IPS-15b (cell line): ENCODE measurements at regions not wholly inside any gene's neighbourhood (a gene's known extent, or its start where the extent isn't known, plus 50 kb on each side); places are given as distances from the start of the nearest gene placed in this dataset.

Experiments
- H3K27me3 ChIP-seq: one replicate; pipeline ENCODE4 v1.6.1; 2013; ENCODE audit warnings: low read length; ENCODE audit not compliant: control insufficient read depth, insufficient read depth
- H3K36me3 ChIP-seq: one replicate; pipeline ENCODE4 v1.6.1; 2013; ENCODE audit warnings: low read length; ENCODE audit not compliant: control insufficient read depth, insufficient read depth
- H3K4me1 ChIP-seq: one replicate; pipeline ENCODE4 v1.6.1; 2013; ENCODE audit warnings: mild to moderate bottlenecking, low read length; ENCODE audit not compliant: control insufficient read depth, insufficient read depth
- H3K4me3 ChIP-seq: one replicate; pipeline ENCODE4 v1.5.1; 2013; ENCODE audit warnings: low read depth, low read length
- H3K9ac ChIP-seq: one replicate; pipeline ENCODE4 v1.6.1; 2013; ENCODE audit warnings: low read depth, mild to moderate bottlenecking, low read length
- H3K9me3 ChIP-seq: one replicate; pipeline ENCODE4 v1.6.1; 2013; ENCODE audit warnings: mild to moderate bottlenecking, low read length; ENCODE audit not compliant: control insufficient read depth, insufficient read depth

DNA sequence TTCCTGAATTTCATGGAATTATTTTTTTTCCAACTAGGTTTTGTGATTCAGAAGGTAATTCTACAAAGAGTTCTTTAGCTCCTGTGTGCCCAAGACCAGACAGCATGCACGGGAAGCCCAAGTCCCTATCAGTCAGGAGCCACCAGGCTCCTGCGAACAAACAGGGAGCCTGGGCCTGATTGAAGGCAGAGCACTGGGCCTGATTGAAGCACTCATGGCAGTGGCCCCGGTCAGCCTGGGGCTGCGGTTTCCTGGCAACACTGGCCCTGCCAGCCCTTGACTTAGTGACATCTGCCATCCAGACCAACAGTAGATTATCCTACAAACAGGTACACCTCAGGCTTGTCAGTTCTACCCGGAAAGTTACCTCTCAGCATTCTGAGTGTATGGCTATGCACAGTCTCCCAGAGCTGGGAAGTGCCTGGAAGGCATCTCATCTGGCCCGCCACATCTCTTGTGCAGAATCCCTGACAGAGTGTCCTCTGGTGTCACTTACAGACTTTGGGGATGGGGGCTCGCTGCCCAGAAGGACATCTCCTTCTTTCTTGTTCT lies 133.8 kb downstream of the VEGFA start:
- Histone ChIP-seq H3K27me3 (no peaks in the 10 kb centered on the region), H3K4me3 (no peak overlapping the region), H3K9ac (no peak overlapping the region), H3K4me1 (no peaks in the 10 kb centered on the region), H3K36me3 (no peaks in the 10 kb centered on the region), H3K9me3 (no peaks in the 10 kb centered on the region)

DNA sequence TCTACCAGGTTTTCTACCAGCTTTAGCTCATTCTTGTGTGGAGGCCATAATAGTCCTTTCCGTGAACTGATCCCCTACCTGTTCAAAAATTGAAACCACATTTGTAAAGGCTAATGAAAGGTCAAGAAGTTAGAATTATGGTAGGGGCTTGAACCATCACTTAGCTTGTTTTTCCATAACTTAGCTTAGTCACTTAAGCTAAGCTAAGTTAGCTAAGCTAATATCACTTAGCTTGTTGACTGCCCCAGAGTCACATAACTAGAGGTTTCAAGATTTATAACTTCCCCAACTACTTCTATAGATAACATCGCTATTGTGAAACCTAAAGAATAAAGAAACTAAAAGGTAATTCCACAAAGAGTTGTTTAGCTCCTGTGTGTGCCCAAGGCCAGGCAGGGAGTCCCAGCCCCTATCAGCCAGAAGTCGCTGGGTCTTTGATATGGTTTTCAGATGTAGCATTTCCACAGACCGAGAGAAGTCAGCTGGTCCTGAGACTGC lies 131.8 kb downstream of the VEGFA start:
- Histone ChIP-seq H3K4me1 (no peaks in the 10 kb centered on the region), H3K9me3 (no peaks in the 10 kb centered on the region), H3K4me3 (no peak overlapping the region), H3K9ac (no peak overlapping the region), H3K27me3 (no peaks in the 10 kb centered on the region), H3K36me3 (no peaks in the 10 kb centered on the region)

DNA sequence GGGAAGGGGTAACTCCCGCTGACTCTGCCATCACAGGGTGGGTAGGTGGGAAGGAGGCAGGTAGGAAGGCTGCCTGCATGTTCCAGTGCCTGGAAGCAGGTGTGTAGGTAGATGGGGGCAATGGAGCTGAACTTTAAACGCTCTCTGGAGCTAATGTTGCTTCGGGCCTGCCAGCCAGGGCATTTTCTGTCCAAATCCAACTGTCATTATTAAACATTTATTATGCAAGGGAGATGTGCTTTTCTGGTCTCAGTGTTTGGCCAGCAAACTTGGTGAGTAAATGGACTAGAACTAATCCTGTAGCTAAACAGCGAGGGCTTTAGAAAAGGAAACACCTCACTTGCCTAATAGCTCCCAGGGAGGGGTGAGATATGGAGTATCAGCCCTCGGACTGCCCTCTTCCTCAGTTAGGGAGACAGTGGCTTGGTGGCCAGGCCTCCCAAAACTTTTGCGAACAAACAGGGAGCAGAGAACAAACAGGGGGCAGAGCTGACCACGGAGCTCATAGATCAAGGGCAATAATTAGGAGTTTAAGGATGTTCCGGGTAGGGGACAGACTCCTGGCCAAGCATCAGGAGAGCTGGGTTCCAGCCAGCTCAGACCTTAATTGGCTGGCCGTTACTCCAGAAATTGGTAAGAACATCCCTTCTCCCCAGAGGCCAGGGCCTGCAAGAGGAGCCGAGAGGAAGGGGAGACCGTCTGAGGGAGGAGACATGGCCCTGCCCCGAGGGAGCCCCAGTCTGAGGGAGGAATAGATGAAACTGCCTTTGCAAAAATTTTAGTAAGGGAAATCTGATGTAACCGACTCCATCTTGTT lies 131.1 kb downstream of the VEGFA start:
- no peak overlapping the region for H3K9ac ChIP-seq
- H3K27me3 ChIP-seq = no peaks in the 10 kb centered on the region
- no peaks in the 10 kb centered on the region for H3K4me1 ChIP-seq
- no peak overlapping the region for H3K4me3 ChIP-seq
- H3K9me3 ChIP-seq = no peaks in the 10 kb centered on the region
- H3K36me3 ChIP-seq = no peaks in the 10 kb centered on the region

DNA sequence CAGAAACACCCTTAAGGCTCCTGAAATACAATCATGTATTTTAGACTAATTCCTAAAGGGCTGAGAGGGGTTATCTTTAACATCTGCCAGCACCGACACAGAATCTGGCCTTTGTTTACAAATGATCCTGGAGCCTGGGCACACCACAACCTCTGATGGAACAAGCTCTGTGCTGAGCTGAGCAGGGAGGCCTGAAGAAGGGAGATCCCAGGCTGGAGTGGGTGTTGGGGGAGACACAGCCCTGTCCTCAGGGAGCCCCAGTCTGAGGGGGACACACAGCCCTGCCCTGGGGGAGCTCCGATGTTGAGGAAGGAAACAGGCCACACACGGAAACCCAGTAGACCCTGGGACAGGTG lies 130.5 kb downstream of the VEGFA start:
- no peak overlapping the region for H3K4me3 ChIP-seq
- H3K9ac ChIP-seq = no peak overlapping the region
- H3K36me3 ChIP-seq = no peaks in the 10 kb centered on the region
- H3K4me1 ChIP-seq = no peaks in the 10 kb centered on the region
- H3K9me3 ChIP-seq = no peaks in the 10 kb centered on the region
- H3K27me3 ChIP-seq = no peaks in the 10 kb centered on the region

DNA sequence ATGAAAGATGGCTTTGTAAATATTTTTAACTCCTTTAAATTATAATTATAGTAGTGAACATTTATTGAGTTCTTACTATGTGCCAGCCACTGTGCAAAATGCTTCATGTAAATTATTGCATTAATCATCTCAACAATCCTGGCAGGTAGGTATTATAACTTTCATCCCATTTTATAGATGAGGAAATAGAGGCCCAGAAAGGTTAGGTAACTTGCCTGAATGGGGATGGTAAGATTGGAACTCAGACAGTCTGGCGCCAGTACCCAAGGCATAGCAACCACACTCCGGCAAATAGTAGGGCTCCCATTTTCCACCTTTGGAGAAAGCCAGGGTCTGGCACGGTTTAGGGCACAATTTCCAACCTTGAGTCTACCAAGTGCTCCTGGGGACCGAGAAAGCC lies 129.8 kb downstream of the VEGFA start:
- H3K4me1 ChIP-seq = no peaks in the 10 kb centered on the region
- no peak overlapping the region for H3K4me3 ChIP-seq
- no peaks in the 10 kb centered on the region for H3K9me3 ChIP-seq
- H3K27me3 ChIP-seq = no peaks in the 10 kb centered on the region
- H3K9ac ChIP-seq = no peak overlapping the region
- H3K36me3 ChIP-seq = no peaks in the 10 kb centered on the region

DNA sequence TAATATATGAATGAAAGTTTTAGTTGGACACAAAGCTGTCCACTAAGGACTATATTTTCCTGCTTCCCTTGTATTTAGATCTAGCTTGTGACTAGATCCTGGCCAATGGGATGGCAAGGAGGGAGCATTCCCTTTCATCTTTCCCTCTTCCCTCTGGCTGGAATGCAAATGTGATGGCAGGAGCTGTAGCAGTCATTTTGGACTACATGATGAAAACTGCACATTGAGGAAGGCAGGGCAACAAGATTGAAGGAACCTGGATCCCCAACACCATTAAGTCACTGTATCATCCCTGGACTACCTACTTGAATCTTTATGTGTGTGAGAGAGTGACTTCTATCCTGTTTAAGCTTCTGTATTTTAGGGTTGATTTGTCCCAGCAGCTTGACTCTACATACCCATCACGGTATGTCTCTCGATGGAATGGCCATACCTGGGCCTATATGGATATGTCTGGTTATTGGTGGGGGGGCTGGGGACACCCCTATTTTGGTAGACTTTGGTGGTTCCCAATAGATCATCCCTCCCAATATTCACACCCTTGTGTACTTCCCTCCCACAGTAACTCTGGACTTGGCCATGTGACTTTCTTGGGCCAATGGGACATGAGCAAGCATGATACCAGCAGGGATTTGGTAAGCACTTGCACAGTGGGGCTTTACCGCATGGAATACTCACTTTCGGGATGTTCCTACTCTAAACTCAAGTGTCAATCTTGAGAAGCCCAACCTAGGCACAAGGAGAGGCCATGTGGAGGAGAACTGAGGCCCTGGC lies 128.5 kb downstream of the VEGFA start:
- Histone ChIP-seq H3K4me1 (no peaks in the 10 kb centered on the region), H3K9me3 (no peaks in the 10 kb centered on the region)

DNA sequence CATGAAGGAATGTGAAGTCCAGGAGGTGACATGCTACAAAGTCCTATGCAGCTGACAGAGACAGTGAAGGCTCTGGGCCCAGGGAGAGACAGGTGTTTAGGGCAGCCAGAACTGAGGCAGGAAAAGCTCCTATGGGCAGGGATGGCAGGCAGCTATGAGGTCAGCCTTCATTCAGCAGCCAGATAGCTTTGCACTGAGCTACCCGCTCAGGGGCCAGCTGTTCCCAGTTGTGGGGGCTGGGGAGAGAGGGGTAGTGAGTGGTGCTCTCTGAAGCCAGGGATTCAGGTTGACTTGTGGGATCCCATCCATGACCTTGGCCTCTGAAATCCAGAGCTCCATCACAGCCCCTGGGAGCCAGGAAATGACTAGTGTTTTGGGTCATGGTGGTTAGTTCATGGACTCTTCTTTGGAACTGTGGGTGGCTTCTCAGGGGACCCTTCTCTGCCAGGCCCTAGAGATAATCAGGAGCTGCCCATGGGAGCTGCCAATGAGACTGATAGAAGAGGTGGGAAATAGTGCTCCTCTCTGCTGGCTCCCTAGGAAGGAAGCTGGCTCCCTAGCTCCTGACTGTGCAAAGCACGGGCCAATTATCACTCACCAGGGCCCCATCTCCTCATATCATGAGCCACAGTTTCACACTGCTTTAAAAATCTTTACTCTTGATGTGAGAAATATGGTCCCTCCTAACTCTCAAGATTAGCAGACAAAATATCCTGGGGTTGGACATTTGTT lies 127.7 kb downstream of the VEGFA start:
- Histone ChIP-seq H3K9me3 (no peaks in the 10 kb centered on the region), H3K36me3 (no peaks in the 10 kb centered on the region), H3K4me3 (no peak overlapping the region), H3K4me1 (no peaks in the 10 kb centered on the region), H3K27me3 (no peaks in the 10 kb centered on the region), H3K9ac (no peak overlapping the region)

More for the DNA sequence above, 128.5 kb downstream of the VEGFA start:
- Histone ChIP-seq H3K9ac (no peak overlapping the region), H3K36me3 (no peaks in the 10 kb centered on the region), H3K27me3 (no peaks in the 10 kb centered on the region), H3K4me3 (no peak overlapping the region)

DNA sequence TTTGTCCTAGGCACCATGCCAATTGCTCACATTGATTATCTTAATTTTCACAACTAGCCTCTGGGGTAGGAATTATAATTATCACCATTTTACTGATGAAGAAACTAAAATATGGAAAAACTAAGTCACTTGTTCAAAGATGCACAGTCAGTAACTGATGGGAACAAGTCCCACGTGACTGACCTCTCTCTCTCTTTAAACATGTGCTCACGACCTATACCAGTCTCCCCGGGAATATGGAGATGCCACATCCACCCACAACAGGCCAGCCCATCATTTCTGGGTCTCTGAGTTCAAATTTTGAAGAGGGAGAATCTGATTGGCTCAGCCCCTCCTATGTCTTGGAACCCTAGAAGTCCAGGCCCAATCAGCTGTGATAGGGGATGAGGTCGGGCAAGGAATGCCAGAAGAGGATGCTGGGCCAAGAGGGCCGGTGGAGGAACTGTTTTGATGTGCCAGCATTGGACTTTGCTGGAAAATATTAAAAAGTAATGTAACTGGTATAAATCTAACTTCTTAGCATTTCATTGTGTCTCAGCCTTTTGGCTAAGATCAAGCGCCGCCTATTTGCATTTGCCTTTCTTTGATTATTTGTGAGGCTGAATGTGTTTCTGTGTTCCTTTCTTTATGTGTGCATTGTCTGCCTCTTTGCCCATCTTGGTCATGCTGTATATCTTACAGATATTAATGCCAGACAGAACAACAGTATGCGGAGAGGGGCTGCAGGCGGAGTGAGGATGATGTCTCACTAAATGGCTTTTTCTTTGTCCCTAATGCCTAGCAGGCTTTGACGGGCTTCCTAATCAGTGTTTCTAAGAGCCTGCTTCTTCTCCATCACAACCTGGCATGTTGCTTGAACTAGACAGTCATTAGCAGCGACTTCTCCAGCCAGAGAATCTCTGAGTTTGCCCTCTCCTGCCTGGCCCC lies 126.6 kb downstream of the VEGFA start:
- no peaks in the 10 kb centered on the region for H3K4me1 ChIP-seq
- H3K36me3 ChIP-seq = no peaks in the 10 kb centered on the region
- no peaks in the 10 kb centered on the region for H3K9me3 ChIP-seq
- H3K27me3 ChIP-seq = no peaks in the 10 kb centered on the region
- no peak overlapping the region for H3K9ac ChIP-seq
- no peak overlapping the region for H3K4me3 ChIP-seq

DNA sequence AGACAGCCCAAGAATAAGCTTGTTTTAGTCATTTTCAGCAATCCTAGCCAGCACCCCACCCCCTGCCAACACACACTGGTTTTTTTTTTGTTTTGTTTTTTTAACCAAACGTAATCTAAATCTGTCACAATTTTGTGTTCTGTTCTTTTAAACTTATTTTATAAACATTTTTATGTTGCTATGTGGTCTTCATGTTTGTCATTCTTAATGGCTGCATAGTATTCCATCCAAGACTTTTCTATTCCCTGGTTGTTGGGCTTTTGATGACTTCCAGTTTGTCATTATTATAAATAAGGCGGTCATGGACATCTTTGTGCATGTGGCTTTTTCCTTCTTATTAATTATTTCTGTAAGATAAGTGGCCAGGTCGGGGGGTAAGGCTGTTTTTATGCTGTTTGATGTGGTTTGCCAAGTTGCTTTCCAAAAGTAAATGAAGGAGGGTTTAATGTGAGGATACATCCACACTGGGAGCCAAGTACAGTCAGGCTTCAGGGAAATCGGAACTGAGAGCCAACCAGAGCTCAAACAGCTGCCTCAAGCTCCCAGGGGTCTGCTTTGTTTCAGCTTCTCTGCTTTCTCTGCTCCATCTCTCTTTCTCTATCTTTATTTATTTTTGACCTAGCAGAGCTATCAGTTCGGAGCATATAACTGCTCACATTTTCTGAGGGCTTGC lies 125.8 kb downstream of the VEGFA start:
- Histone ChIP-seq H3K36me3 (no peaks in the 10 kb centered on the region), H3K27me3 (no peaks in the 10 kb centered on the region), H3K4me1 (peaks cover 4% of the 10 kb centered on the region), H3K4me3 (no peak overlapping the region), H3K9ac (no peak overlapping the region), H3K9me3 (no peaks in the 10 kb centered on the region)

DNA sequence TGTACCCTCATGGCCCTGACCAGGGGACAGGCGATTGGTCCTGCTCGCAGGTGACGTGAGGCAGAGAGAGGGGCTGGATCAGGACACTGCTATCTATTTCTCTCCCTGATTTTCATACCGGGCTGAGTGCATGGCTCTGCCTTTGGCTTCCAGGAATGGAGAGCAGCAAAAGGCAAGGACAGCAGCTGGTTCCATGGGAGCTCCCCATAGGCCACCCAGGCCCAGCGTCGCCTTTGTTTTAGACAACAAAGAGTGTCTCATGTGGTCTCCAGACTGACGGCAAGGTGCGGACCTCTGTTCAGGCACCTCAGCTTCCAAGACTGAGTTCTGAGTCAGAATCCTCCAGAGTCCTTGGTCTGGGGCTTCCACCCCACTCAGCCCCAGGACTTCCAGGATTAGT lies 123.1 kb downstream of the VEGFA start:
- Histone ChIP-seq H3K4me3 (no peak overlapping the region), H3K9me3 (no peaks in the 10 kb centered on the region), H3K9ac (no peak overlapping the region), H3K36me3 (no peaks in the 10 kb centered on the region), H3K4me1 (peaks cover 4% of the 10 kb centered on the region), H3K27me3 (no peaks in the 10 kb centered on the region)
